GM12878 (cell line): ENCODE measurements at regions not wholly inside any gene's neighbourhood (a gene's known extent, or its start where the extent isn't known, plus 50 kb on each side); places are given as distances from the start of the nearest gene placed in this dataset.

Source experiments
- BCL11A ChIP-seq: IDR thresholded peaks from 2 replicates; pipeline ENCODE4 v1.6.1; 2011; ENCODE audit warnings: low read depth, low read length
- EZH2 ChIP-seq: IDR thresholded peaks from 2 replicates; pipeline ENCODE4 v1.6.1; 2012; ENCODE audit warnings: low read depth, mild to moderate bottlenecking, control low read depth, inconsistent platforms, low read length, borderline replicate concordance; ENCODE audit not compliant: control insufficient read depth
- GABPA ChIP-seq: IDR thresholded peaks from 2 replicates; pipeline ENCODE4 v1.6.1; 2014; ENCODE audit warnings: antibody characterized with exemption, low read depth, mild to moderate bottlenecking, inconsistent platforms
- HDAC2 ChIP-seq: fragments of 200-600 bp; sonication (generic); IDR thresholded peaks from 2 replicates; pipeline ENCODE4 v1.6.1; 2017
- MTA3 ChIP-seq: IDR thresholded peaks from 2 replicates; pipeline ENCODE4 v1.6.1; 2012; ENCODE audit warnings: low read length, inconsistent platforms, borderline replicate concordance
- NBN ChIP-seq: fragments of 450-650 bp; IDR thresholded peaks from 2 replicates; pipeline ENCODE4 v1.6.1; 2016
- POU2F2 ChIP-seq: IDR thresholded peaks from 3 replicates; pipeline ENCODE4 v1.6.1; 2011; ENCODE audit warnings: low read depth, mild to moderate bottlenecking, low read length, borderline replicate concordance
- RB1 ChIP-seq: fragments of 450-650 bp; formaldehyde crosslinking; IDR thresholded peaks from 2 replicates; pipeline ENCODE4 v1.6.1; 2017; ENCODE audit warnings: mild to moderate bottlenecking, borderline replicate concordance
- TCF7 ChIP-seq: IDR thresholded peaks from 2 replicates; pipeline ENCODE4 v1.6.1; 2014; ENCODE audit warnings: antibody characterized with exemption, borderline replicate concordance
- YY1 ChIP-seq: IDR thresholded peaks from 2 replicates; pipeline ENCODE4 v1.6.1; 2011; ENCODE audit warnings: low read depth, mild to moderate bottlenecking, low read length
- ZNF384 ChIP-seq: IDR thresholded peaks from 2 replicates; pipeline ENCODE4 v1.6.1; 2012; ENCODE audit warnings: low read depth, mild to moderate bottlenecking, low read length, improper control_type of control experiment, borderline replicate concordance
- TF ChIP-seq, protein P1 (sequence below): fragments of 450-650 bp; IDR thresholded peaks from 2 replicates; pipeline ENCODE4 v1.6.1; 2016; ENCODE audit warnings: mild to moderate bottlenecking
- TF ChIP-seq, protein P2 (sequence below): IDR thresholded peaks from 2 replicates; pipeline ENCODE4 v1.6.1; 2011; ENCODE audit warnings: mild to moderate bottlenecking, low read depth, low read length, moderate library complexity; ENCODE audit not compliant: insufficient replicate concordance
- TF ChIP-seq, protein P3 (sequence below): fragments of 450-650 bp; formaldehyde crosslinking; IDR thresholded peaks from 2 replicates; pipeline ENCODE4 v1.4.0; 2020; ENCODE audit warnings: mild to moderate bottlenecking, moderate library complexity

DNA sequence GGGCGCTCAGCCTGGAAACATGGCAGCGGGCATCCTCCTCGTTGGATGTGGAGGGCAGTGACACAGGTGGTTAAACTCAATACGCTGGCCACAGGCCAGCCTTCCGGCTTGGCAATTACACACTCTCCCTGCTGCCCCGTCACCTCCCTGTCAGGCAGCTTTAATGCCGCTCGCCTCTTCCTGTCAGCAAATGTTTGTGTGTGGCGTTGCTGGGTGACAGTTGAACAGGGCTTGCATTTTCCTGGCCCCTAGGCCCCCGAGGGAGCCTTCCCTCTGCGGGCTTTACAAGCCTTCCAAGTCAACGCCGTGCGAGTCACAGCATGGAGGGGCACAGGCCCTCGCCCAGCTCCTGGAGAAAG, 620.0 kb downstream of the BCOR start (continued):
- TF ChIP-seq MTA3 (no peak), EZH2 (no peak), NBN (no peak), HDAC2 (no peak), GABPA (no peak), RB1 (no peak), ZNF384 (no peak), TCF7 (no peak), YY1 (no peak), POU2F2 (no peak), BCL11A (no peak)
- TF ChIP-seq, protein P1, sequence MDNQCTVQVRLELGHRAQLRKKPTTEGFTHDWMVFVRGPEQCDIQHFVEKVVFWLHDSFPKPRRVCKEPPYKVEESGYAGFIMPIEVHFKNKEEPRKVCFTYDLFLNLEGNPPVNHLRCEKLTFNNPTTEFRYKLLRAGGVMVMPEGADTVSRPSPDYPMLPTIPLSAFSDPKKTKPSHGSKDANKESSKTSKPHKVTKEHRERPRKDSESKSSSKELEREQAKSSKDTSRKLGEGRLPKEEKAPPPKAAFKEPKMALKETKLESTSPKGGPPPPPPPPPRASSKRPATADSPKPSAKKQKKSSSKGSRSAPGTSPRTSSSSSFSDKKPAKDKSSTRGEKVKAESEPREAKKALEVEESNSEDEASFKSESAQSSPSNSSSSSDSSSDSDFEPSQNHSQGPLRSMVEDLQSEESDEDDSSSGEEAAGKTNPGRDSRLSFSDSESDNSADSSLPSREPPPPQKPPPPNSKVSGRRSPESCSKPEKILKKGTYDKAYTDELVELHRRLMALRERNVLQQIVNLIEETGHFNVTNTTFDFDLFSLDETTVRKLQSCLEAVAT, result no peak
- TF ChIP-seq, protein P2, sequence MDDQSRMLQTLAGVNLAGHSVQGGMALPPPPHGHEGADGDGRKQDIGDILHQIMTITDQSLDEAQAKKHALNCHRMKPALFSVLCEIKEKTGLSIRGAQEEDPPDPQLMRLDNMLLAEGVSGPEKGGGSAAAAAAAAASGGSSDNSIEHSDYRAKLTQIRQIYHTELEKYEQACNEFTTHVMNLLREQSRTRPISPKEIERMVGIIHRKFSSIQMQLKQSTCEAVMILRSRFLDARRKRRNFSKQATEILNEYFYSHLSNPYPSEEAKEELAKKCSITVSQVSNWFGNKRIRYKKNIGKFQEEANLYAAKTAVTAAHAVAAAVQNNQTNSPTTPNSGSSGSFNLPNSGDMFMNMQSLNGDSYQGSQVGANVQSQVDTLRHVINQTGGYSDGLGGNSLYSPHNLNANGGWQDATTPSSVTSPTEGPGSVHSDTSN, result no peak
- TF ChIP-seq, protein P3, sequence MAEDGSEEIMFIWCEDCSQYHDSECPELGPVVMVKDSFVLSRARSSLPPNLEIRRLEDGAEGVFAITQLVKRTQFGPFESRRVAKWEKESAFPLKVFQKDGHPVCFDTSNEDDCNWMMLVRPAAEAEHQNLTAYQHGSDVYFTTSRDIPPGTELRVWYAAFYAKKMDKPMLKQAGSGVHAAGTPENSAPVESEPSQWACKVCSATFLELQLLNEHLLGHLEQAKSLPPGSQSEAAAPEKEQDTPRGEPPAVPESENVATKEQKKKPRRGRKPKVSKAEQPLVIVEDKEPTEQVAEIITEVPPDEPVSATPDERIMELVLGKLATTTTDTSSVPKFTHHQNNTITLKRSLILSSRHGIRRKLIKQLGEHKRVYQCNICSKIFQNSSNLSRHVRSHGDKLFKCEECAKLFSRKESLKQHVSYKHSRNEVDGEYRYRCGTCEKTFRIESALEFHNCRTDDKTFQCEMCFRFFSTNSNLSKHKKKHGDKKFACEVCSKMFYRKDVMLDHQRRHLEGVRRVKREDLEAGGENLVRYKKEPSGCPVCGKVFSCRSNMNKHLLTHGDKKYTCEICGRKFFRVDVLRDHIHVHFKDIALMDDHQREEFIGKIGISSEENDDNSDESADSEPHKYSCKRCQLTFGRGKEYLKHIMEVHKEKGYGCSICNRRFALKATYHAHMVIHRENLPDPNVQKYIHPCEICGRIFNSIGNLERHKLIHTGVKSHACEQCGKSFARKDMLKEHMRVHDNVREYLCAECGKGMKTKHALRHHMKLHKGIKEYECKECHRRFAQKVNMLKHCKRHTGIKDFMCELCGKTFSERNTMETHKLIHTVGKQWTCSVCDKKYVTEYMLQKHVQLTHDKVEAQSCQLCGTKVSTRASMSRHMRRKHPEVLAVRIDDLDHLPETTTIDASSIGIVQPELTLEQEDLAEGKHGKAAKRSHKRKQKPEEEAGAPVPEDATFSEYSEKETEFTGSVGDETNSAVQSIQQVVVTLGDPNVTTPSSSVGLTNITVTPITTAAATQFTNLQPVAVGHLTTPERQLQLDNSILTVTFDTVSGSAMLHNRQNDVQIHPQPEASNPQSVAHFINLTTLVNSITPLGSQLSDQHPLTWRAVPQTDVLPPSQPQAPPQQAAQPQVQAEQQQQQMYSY (CRISPR knock-in tag), result no peak
